ENCODE measurements at regions not wholly inside any gene's neighbourhood (a gene's known extent, or its start where the extent isn't known, plus 50 kb on each side); places are given as distances from the start of the nearest gene placed in this dataset.
"Not testable (repeated sequence)": the region's sequence is repeated elsewhere in the genome, so short reads cannot be mapped to it uniquely, and the experiment has no call there.

DNA sequence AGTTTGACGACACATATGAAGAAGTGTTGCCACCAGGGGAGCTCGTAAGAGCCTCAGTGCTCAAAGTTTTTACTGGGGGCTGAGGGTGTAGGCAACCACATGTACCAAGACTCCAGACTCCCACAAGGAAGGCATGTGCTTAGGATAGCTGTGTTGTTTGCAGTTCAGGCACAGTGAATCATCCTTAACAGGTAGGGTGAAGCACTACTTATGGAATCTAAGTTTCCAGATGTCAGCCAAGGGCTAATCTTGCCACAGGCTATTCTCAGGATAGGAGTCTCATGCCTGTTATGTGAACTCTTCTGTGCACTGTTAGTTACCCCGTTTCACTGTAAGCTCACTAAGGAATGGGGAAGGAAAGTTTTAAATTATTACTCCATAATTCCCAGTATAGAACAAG is 202.6 kb downstream of the TMA16 start:
- DNase-seq, result no peak

DNA sequence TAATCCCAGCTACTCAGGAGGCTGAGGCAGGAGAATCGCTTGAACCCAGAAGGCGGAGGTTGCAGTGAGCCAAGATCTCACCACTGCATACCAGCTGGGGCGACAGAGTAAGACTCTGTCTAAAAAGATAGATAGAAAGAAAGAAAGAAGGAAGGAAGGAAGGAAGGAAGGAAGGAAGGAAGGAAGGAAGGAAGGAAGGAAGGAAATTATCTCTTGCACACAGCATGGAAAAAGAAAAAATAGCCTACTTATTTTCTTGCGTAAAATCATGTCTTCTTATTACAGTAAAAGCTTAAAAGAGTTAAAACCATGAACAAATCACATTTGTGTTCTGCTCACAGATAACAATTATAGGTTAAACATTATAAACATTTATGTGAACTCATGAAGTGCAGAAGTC is 205.9 kb downstream of the TMA16 start:
- DNase-seq, result not testable (repeated sequence)

DNA sequence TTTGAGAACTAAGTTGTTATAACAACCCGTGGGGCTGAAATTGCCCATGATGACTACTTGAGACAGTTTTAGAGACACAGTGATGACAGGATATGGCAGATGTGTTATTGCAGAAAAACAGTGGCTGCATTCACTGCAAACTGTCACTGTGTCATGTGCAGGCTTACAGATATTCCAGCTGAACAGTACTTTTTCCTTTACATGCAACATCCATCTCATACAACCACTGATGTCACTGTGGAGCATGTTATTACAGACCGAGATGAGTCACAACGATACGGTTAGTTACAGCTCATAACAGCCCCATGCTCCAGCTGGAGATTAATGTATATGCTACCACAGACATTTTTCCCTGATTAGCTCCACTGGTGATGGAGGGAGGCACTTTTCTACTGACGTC is 207.4 kb downstream of the TMA16 start:
- no peak for DNase-seq

DNA sequence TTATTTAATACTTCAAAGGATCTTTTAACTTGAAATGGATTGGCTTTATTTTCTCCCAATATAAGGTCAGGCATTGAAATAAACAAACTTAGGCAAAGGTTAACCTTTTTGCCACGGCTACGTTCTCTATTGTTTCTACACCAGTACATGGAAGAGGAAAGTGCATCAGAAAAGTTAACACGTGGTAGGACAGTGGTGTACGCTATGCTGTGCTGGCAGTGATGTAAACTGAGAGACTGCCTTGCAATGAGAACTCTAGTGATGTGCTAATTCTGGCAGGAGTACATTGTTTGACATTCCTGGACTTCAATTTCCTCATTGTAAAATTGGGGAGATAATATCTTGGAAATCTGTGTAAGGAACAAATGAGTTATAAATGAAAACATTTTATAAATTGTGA is 208.2 kb downstream of the TMA16 start:
- no peak for DNase-seq

DNA sequence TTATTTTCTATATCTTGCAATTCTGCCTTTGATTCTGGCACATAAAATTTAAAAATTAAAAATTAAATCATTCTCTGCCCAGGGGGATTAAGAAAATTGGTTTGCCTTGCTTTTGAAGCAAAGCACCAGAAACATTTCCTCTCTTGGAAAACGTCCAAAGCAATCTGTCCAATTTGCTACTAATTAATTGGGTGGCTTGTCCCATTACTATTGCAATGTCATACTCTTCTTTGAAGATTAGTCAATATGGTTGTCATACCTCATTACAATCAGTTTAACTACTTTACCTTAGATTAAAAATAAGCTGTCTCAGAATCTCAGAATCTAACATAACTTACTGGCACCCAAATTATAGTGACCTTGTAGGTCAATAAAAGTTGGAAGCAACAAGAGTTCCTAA is 208.8 kb downstream of the TMA16 start:
- DNase-seq, result no peak

DNA sequence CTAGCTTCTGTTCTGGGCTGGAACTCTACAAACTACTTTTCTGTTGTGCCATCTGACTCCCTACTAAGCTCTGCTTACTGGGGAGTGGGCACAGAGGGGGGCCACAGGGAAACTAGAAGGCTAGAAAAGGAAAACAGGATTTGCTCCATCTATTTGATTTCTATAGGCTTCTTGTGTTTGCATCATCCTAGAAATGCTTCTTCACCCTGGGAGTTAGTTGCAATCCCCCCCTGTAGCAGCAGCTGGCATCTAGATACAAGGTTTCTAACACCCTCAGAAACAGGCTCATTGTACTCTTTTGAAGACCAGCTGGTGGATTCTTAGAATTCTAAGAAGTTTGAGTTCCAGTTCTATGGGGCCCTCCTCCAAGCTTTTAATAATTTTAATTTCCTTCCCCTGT is 213.4 kb downstream of the TMA16 start:
- no peak for DNase-seq

DNA sequence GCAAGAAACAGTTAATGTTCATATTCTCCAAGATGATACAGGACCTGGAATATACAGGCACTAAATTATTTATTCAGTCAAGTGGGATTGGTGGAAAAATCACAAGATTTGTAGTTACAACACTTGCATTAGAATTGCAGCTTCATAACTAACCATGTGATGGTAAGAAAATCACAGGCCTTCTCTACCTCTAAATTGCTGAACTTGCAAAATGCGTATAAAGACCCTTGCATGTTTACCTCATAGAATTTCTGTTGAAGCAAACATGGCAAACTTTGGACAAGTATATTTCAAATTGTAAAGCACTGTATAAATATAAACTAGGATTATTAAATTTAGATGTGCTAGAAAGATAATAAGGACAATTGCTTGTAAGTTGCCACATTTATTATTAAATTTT is 215.1 kb downstream of the TMA16 start:
- no peak for DNase-seq

DNA sequence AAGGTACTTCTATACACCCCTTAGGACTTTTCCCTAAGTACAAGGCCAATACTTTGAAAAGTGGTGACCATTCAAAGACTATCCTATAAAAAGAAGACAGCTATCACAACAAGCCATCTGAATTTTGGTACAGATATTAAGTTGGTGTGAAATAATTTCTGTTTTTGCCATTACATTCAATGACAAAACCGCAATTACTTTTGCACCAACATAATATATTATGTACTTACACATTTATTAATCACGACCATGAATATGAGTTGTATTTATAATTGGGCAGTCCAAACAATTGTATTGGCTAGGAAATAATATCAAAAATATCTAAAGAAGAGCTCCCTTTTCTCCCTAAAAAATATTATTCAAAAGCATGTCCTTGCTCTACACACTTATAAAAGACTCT is 215.7 kb downstream of the TMA16 start:
- DNase-seq, result no peak

DNA sequence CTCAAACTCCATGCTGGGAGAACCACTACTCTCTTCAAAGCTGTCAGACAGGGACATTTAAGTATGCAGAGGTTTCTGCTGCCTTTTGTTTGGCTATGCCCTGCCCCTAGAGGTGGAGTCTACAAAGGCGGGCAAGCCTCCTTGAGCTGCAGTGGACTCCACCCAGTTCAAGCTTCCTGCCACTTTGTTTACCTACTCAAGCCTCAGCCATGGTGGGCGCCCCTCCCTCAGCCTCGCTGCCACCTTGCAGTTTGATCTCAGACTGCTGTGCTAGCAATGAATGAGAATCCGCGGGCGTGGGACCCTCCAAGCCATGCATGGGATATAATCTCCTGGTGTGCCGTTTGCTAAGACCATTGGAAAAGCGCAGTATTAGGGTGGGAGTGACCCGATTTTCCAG is 230.0 kb downstream of the TMA16 start:
- DNase-seq, result not testable (repeated sequence)

DNA sequence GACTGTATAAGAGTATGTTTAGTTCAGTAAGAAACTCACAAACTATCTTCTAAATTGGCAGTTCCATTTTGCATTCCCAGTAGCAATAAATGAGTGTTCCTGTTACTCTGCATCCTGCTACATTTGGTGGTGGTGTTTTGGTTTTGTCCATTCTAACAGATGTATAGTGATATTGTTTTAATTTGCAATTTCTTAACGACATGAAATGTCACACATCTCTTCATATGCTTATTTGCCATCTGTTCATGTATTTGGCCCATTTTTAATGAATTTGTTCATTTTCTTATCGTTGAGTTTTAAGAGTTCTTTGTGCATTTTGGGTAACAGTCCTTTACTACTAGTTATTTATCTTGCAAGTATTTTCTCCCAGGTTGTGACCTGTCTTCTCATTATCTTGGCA is 232.2 kb downstream of the TMA16 start:
- no peak for DNase-seq

DNA sequence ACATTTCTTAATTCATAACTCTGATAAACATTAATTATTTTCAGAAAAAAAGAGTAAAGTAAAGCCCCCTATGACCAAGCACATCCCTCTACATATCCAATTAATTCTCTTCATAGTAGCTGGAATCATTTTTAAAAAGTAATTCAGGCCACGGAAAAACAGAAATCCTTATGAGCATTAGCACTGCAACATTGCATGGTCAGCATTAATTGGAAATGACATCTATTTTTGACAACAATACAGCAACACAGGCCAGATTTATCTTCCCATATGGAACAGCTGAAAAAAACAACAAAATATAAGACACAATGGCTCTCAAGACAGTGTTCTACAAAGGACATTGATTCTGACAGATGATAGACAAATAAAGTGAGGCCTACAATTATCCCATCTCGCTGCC is 236.6 kb downstream of the TMA16 start:
- no peak for DNase-seq

DNA sequence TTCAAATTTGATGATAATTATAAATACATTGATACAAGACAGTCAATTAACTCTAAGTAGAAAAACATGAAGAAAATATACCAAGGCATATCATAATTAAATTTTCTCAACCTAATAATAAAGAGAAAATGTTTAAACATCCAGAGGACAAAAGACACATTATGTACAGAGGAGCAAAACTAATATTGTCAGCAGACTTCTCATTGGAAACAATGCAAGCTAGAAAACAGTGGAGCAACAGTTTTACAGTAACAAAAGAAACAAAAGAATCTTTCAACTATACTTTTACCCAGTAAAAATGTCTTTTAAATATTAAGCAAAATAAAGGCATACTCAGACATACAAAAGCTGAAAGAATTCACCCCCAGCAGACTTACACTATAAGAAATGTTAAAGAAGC is 238.0 kb downstream of the TMA16 start:
- no peak for DNase-seq

DNA sequence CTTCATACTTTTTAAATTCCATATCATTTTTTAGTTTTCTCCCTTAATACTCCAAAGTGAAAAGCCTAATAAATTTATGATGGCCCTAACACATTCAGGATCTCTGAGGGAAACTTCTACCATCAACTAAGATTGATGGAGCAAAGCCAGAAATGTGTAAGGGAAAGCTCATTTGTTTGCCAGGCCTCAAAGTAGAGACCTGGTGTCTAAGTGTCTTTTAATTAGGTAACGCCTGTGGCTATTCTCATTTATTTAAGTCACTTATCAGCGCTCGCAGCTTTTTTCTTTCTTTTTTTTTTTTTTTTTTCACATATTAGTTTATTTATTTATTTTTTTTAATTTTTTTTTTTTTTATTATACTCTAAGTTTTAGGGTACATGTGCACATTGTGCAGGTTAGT is 242.4 kb downstream of the TMA16 start:
- no peak for DNase-seq

DNA sequence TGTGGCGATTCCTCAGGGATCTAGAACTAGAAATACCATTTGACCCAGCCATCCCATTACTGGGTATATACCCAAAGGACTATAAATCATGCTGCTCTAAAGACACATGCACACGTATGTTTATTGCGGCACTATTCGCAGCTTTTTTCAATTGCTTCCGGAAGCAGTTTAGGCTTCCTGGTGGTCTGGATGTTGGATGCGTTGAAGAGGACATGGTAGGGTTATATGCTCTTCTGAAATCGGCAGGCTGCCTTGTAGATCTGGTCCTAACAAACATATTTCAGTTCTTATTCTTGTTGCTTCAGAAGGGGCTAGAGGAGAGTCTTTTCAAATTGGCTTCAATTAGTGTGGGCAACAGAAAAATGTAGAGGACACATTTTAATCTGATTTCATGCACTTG is 243.4 kb downstream of the TMA16 start:
- DNase-seq, result not testable (repeated sequence)

DNA sequence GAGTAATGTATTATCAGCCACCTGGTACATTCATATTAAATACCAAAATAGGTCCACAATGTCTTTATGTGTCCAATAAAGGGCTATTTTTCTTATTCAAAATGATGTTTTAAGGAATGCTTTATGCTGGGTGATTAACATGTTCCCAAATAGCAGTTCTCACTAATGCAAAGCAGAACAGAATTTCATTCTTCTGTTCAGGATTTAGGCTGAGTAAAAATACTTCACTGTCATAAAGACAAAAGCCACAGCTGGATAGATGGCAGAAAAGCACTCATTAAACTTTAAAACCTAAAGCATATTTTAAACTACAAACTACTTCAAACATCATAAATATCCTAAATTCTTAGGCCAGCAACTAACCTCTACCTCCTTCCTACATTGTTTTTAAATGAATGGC is 244.0 kb downstream of the TMA16 start:
- DNase-seq, result no peak

DNA sequence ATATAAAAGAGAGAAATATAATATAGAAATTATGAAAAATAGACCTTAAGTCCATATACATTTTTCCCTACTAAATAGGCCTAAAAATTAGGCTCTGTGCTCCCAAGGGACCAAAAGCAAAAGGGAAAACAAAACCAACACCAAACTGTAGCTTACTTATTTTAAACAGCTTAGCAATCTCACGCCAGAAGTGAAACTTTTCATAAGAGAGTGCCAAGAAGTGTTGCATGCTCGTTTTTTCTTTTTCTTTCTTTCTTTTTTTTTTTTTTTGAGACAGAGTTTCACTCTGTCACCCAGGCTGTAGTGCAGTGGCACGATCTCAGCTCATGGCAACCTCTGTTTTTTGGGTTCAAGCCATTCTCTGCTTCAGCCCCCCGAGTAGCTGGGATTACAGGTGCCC is 250.4 kb downstream of the TMA16 start:
- DNase-seq, result no peak

DNA sequence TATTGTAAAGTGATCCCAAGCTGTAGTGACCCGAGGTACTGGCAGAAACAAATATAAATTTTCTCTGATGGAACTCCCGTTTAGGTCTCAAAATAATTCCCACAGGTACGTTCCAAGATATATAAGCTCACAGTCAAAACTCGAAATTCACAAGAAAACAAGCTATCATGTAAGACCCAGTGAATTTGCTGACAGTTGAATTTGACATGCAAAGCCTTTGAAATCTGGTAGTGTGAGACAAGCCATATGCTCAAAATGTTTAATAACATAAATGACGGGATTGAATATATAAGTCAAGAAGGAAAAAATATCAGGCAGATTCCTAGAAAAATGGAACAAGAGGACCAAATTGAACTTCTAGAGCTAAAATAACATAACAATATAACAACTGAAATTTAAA is 252.8 kb downstream of the TMA16 start:
- no peak for DNase-seq

DNA sequence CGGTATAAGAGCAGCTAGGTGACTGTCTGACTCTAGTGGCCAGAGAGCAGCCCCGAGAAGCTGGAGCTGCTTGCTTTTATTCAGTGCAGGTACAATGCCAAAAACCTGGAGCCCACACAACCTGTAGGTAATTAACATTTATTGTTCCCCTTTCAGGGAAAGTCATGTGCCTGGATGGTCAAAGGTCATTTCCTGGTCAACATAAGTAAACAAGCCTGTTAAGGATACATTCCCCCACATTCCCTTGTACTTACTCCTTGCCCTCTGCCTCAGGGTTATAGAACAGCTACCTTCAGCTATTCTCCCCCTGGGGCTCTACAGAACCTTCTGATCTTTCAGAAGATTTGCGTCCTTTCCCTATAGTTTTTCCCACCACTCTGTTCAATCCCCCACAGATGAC is 253.4 kb downstream of the TMA16 start:
- DNase-seq, result no peak

DNA sequence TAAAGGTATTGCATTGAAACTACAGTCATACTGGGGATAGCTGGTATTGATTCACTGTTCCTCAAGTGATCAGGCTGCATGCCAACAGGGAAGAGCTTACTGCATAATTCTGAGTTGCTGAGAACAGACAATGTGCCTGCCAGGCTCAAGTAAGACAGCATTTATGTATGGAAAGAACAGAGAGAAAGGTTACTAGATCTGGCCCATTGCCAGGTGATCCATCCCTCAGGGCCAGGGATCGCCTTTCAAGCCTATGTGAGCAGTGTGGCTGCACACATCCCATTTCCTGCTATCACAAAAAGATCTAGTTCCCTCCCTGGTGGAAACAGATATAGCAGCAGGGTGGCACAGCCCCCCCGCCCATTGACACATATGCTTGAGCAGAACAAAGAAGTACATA is 254.0 kb downstream of the TMA16 start:
- no peak for DNase-seq

DNA sequence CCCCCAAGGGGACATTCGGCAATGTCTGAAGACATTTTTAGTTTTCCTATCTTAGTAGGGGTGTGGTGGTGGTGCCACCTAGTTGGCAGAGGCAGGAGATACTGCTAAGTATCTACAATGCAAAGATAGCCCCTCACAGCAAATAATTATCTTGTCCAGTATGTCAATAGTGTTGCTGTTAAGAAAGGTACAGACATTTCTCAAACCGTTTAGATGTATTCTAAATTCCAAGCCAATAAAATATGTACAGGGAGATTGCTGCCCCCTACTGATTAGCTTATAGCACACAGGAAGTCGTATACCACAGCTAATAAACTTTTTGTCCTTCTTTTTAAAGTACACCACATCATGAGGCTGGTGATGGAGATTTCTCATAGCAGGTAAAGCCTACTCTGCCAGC is 260.5 kb downstream of the TMA16 start:
- no peak for DNase-seq

DNA sequence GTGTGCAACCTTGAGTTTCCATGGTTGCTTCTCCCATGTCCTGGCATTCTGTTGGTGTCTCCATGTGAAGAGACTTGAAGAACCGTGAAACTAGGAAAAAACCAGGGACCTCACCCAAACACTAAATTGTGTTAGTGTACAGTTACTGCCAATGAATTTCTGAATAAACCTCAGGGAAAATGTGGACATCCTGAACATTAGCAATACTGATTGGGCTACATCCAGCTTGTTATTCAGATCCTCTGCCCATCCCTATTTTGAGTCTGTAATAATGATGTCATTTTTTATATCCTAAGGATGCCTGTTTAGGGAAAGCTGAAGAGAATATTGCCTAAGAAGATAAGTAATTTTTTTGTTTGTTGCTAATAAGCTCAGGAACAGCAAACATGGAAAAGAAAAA is 262.7 kb downstream of the TMA16 start:
- DNase-seq, result no peak

DNA sequence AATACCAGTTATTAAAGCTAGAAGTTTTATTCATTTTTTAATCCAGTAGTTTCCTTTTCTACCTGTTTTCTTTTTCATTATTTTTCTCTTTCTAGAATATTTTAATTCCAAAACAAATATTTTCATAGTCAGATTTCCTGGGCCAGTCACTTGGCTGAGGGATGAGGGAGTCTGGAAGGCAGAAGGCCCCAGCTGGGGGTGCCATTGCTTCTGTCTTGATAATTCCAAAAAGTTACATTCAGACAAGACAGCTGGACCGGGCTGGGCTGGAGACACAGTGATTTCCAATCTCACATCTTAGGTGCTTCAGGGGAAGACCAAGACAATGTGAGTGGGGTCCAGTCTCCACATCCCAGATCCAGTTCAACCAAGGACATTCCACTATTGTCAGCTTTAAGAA is 263.5 kb downstream of the TMA16 start:
- no peak for DNase-seq

DNA sequence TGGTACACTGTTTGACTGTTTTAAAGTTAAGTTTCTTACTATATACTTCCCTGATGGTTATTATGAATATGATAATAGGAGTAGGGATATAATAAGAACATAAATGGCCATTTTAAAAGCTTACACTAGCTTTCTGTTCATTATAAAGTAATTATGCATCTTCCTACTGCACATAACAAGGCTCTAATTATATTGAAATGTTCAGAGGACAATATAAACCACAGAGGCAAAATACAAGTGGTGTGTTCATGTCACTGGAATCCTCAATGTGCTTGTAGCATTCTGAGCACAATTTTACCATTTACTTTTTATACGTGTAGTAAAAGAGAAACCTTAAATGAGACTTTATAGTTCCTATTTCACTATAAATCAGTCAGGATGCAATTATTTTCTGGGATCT is 268.3 kb downstream of the TMA16 start:
- no peak for DNase-seq

DNA sequence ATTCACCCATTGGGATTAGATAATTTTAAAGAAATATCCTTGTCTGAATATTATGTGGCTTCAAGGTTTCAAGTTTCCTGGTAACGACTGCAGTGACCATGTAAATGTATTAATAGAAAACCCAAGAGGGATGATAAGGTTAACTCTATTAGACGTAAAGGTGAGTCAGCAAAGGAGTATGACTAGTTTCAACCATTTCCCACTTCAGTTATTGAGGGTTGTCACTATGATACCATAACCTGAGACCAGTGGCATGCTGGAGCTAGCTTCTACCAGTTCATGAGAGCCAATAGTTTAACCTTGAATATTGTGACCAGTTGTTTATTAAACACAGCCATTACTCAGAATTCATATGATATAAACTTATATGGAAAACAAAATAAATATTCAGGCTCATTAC is 270.1 kb downstream of the TMA16 start:
- DNase-seq, result no peak

DNA sequence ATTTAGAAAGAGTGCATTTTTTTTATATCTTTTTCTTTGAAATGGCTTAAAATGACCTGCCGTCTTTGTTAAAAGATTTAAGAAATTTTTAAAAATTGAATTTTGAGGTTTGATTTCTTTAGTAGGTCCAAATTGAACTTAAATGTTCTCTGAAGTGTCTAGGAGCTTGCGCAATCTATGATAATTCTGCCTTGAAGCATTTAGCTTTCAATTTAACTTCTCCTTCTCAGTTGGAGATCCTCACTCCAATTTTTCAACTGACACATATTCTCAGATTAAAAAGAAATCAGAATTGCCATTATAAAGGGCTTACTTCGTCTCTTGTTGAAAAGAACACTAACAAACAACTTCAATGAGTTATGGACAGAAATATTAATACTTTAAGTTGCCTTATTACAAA is 273.5 kb downstream of the TMA16 start:
- no peak for DNase-seq

DNA sequence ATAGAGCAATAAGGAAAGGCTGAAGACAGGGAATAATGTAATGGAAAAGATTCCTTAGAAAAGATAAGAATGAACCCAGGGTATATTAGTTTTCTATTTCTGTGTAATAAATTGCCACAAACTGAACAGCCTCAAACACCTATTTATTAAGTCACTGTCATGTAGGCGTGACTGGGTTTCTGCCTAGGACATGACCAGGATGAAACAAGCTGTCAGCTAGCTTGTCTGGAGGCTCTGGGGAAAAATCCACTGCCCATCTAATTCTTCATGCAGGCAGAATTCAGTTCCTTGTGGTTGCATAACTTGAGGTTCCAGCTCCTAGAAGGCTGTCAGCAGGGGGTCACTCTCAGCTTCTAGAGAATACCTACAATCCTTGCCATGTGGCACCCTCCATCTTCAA is 277.7 kb downstream of the TMA16 start:
- DNase-seq, result no peak

All from activated naive CD4-positive, alpha-beta T cell (primary cell).